ENCODE measurements at regions not wholly inside any gene's neighbourhood (a gene's known extent, or its start where the extent isn't known, plus 50 kb on each side); places are given as distances from the start of the nearest gene placed in this dataset.

GRCh38 chr6:81194374-81194773, 558.1 kb downstream of the TENT5A start:
- Histone ChIP-seq H3K4me1 (ENCODE audit: insufficient read depth, low read length) (no peaks in the 10 kb centered on the region), H3K27ac (ENCODE audit: low read depth, low read length) (no peak overlapping the region), H3K36me3 (ENCODE audit: insufficient read depth, low read length) (no peaks in the 10 kb centered on the region), H3K9me3 (ENCODE audit: insufficient read depth, low read depth, low read length) (no peaks in the 10 kb centered on the region), H3K27me3 (ENCODE audit: insufficient read depth, low read length) (no peaks in the 10 kb centered on the region), H3K4me3 (ENCODE audit: low read length) (no peak overlapping the region), H3K9ac (ENCODE audit: low read depth, low read length) (no peak overlapping the region)
- WGBS: 87% methylated on average over 1 of the region's 2 CpGs

DNA sequence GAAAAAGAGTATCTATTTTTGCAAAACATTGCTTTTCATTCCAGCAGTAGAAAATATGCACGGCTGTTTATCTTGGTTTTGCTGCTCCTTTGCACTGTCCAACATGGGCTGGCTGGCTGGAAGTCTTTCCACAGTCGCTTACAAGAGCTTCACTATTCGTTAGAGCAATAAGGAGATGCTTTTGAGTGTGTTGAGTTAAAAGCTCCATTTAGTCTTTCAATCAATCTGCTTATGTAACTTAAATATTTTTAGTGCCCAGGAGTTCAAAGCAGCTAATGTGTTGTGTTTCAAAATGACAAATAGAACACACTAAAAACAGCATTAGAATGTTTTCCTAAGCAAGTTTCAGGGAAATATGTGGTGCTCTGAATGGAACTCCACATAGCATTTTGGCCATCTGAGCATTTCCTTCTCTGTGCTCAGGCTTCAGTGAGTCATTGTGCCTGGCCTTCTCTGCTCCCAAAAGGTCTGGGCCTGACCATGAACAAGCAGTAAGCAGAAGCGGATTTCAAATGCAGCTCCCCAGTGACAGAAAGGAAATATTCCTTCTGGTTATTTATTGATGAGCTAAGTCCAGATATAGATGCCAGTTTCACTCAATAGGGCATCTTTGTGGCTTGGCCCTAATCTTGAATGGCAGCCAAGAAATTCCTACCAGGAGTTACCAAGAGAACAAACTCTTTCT, 580.3 kb downstream of the TENT5A start:
- no peaks in the 10 kb centered on the region for H3K36me3 ChIP-seq (ENCODE audit: insufficient read depth, low read length)
- no peaks in the 10 kb centered on the region for H3K9me3 ChIP-seq (ENCODE audit: insufficient read depth, low read depth, low read length)
- no peaks in the 10 kb centered on the region for H3K4me1 ChIP-seq (ENCODE audit: insufficient read depth, low read length)
- no peak overlapping the region for H3K9ac ChIP-seq (ENCODE audit: low read depth, low read length)
- H3K27ac ChIP-seq (ENCODE audit: low read depth, low read length): no peak overlapping the region
- no peak overlapping the region for H3K4me3 ChIP-seq (ENCODE audit: low read length)
- no peaks in the 10 kb centered on the region for H3K27me3 ChIP-seq (ENCODE audit: insufficient read depth, low read length)
- 92% methylated on average over 4 of the region's 4 CpGs for WGBS

DNA sequence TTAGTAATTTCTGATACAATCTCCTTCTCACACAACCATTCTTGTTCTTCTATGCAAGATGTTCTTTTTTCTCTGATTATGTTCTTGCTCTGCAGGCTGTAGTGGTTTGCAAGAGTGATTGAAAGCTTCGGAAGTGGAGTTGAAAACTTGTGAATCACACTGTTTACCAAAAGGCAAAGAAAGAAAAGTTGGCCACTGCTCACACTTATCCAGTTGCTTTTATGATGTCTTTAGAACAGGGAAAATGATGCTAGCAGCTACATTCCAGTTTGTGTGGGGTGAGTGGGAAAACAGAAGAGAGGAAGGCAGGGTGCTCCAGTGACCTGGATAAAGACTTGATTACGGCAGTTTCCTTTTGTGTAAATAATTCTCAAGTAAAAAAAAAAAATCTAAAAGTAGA, 583.3 kb downstream of the TENT5A start:
- Histone ChIP-seq H3K36me3 (ENCODE audit: insufficient read depth, low read length) (no peaks in the 10 kb centered on the region), H3K9me3 (ENCODE audit: insufficient read depth, low read depth, low read length) (no peaks in the 10 kb centered on the region), H3K4me1 (ENCODE audit: insufficient read depth, low read length) (no peaks in the 10 kb centered on the region), H3K4me3 (ENCODE audit: low read length) (no peak overlapping the region), H3K27me3 (ENCODE audit: insufficient read depth, low read length) (no peaks in the 10 kb centered on the region), H3K27ac (ENCODE audit: low read depth, low read length) (no peak overlapping the region), H3K9ac (ENCODE audit: low read depth, low read length) (no peak overlapping the region)
- WGBS: 94% methylated on average over 1 of the region's 2 CpGs

- Histone ChIP-seq H3K9me3 (ENCODE audit: insufficient read depth, low read depth, low read length) (no peaks in the 10 kb centered on the region), H3K36me3 (ENCODE audit: insufficient read depth, low read length) (no peaks in the 10 kb centered on the region), H3K27ac (ENCODE audit: low read depth, low read length) (no peak overlapping the region), H3K27me3 (ENCODE audit: insufficient read depth, low read length) (no peaks in the 10 kb centered on the region), H3K9ac (ENCODE audit: low read depth, low read length) (no peak overlapping the region), H3K4me3 (ENCODE audit: low read length) (no peak overlapping the region), H3K4me1 (ENCODE audit: insufficient read depth, low read length) (no peaks in the 10 kb centered on the region)
Measured at GRCh38 chr6:81166770-81167169, 585.7 kb downstream of the TENT5A start.

DNA sequence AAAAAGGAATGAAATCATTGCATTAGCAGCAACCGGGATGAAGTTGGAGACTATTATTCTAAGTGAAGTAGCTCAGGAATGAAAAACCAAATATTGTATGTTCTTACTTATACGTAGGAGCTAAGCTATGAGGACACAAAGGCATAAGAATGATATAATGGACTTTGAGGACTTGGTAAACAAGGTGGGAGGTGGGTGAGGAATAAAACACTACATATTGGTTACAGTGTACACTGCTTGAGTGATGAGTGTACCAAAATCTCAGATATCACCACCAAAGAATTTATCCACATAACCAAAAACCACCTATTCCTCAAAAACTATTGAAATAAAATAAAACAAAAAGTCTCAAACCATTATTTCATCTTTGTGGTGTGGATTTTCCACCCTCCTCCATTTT, 593.5 kb downstream of the TENT5A start:
- no peak overlapping the region for H3K9ac ChIP-seq (ENCODE audit: low read depth, low read length)
- no peak overlapping the region for H3K4me3 ChIP-seq (ENCODE audit: low read length)
- no peaks in the 10 kb centered on the region for H3K36me3 ChIP-seq (ENCODE audit: insufficient read depth, low read length)
- no peak overlapping the region for H3K27ac ChIP-seq (ENCODE audit: low read depth, low read length)
- no peaks in the 10 kb centered on the region for H3K4me1 ChIP-seq (ENCODE audit: insufficient read depth, low read length)
- H3K9me3 ChIP-seq (ENCODE audit: insufficient read depth, low read depth, low read length): no peaks in the 10 kb centered on the region
- no peaks in the 10 kb centered on the region for H3K27me3 ChIP-seq (ENCODE audit: insufficient read depth, low read length)
- WGBS: 93% methylated on average over 2 of the region's 2 CpGs

GRCh38 chr6:81148751-81149150, 603.7 kb downstream of the TENT5A start:
- H3K27me3 ChIP-seq (ENCODE audit: insufficient read depth, low read length): no peaks in the 10 kb centered on the region
- H3K36me3 ChIP-seq (ENCODE audit: insufficient read depth, low read length): no peaks in the 10 kb centered on the region
- H3K9me3 ChIP-seq (ENCODE audit: insufficient read depth, low read depth, low read length): no peaks in the 10 kb centered on the region
- 83% methylated on average over 3 of the region's 3 CpGs for WGBS
- no peak overlapping the region for H3K4me3 ChIP-seq (ENCODE audit: low read length)
- H3K9ac ChIP-seq (ENCODE audit: low read depth, low read length): no peak overlapping the region
- no peaks in the 10 kb centered on the region for H3K4me1 ChIP-seq (ENCODE audit: insufficient read depth, low read length)
- H3K27ac ChIP-seq (ENCODE audit: low read depth, low read length): no peak overlapping the region

DNA sequence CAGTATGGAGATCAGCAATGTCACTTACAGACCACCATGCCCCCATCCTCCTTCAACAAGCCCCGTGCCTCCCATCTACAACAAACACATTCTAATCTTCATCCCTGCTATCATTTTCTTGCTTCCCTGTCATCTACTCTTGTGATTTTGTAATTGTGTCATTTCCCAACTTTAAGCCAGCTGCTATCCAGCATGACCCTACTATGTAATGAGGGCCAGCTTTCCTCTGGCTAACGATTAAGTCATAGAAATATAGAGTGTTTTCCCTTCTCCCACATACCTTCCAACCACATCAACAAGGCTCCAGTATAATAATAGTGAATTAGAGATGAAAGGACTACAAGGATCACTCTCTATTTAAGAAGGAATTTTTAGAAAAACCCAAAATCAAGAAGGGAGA, 607.0 kb downstream of the TENT5A start:
- Histone ChIP-seq H3K4me3 (ENCODE audit: low read length) (no peak overlapping the region), H3K9ac (ENCODE audit: low read depth, low read length) (no peak overlapping the region), H3K27me3 (ENCODE audit: insufficient read depth, low read length) (no peaks in the 10 kb centered on the region), H3K27ac (ENCODE audit: low read depth, low read length) (no peak overlapping the region), H3K9me3 (ENCODE audit: insufficient read depth, low read depth, low read length) (0 out of 2 replicates have a peak, but pooled peaks cover 5% of the 10 kb centered on the region), H3K4me1 (ENCODE audit: insufficient read depth, low read length) (no peaks in the 10 kb centered on the region), H3K36me3 (ENCODE audit: insufficient read depth, low read length) (no peaks in the 10 kb centered on the region)
- 89% methylated on average over 1 of the region's 2 CpGs for WGBS

DNA sequence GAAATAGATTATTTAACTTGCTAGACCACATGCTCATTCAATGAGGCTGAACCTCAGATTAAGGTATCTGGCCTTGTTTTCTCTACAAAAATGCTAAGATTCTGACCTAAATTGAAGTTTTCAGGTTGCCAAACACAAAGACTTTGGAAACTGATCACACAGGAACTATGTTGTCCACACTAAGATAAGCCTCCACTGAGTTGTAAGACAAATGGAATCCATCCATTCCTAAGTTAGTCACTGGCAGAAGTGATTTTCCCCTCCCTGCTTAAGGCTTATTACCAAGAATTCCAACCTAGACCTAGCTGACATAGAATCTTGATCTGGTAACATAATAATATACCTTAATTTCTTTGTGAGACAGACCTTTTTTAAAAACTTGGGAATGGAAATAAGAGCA, 608.1 kb downstream of the TENT5A start:
- H3K4me3 ChIP-seq (ENCODE audit: low read length): no peak overlapping the region
- 0 out of 2 replicates have a peak, but pooled peaks cover 5% of the 10 kb centered on the region for H3K9me3 ChIP-seq (ENCODE audit: insufficient read depth, low read depth, low read length)
- no peaks in the 10 kb centered on the region for H3K27me3 ChIP-seq (ENCODE audit: insufficient read depth, low read length)
- no peaks in the 10 kb centered on the region for H3K4me1 ChIP-seq (ENCODE audit: insufficient read depth, low read length)
- H3K36me3 ChIP-seq (ENCODE audit: insufficient read depth, low read length): no peaks in the 10 kb centered on the region
- H3K9ac ChIP-seq (ENCODE audit: low read depth, low read length): no peak overlapping the region
- H3K27ac ChIP-seq (ENCODE audit: low read depth, low read length): no peak overlapping the region

DNA sequence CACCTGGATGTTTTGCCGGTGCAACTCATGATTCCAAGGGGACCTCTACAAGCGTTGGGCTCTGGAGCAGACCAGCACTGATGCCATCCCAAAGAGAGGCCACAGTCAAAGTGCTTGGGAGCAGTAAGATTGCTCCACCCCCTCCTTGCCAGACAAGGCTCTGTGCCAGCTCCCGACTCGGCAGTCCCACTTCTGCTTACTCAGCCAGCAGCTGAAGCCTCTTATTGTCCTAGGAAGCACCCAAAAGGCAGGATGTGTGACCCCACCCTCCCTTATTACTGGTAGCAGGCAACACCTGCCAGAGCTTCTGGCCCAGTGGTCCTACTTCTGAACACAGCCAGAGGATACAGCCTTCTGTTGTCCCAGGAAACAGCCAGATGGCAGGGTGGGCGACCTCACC, 614.2 kb downstream of the TENT5A start:
- no peak overlapping the region for H3K9ac ChIP-seq (ENCODE audit: low read depth, low read length)
- 84% methylated on average over 5 of the region's 5 CpGs for WGBS
- H3K9me3 ChIP-seq (ENCODE audit: insufficient read depth, low read depth, low read length): 0 out of 2 replicates have a peak, but pooled peaks cover 5% of the 10 kb centered on the region
- no peaks in the 10 kb centered on the region for H3K36me3 ChIP-seq (ENCODE audit: insufficient read depth, low read length)
- H3K4me3 ChIP-seq (ENCODE audit: low read length): no peak overlapping the region
- H3K4me1 ChIP-seq (ENCODE audit: insufficient read depth, low read length): no peaks in the 10 kb centered on the region
- no peaks in the 10 kb centered on the region for H3K27me3 ChIP-seq (ENCODE audit: insufficient read depth, low read length)
- H3K27ac ChIP-seq (ENCODE audit: low read depth, low read length): no peak overlapping the region

GRCh38 chr6:81130969-81131368, 621.5 kb downstream of the TENT5A start:
- WGBS: 86% methylated on average over 1 of the region's 1 CpG
- Histone ChIP-seq H3K36me3 (ENCODE audit: insufficient read depth, low read length) (no peaks in the 10 kb centered on the region), H3K4me3 (ENCODE audit: low read length) (no peak overlapping the region), H3K4me1 (ENCODE audit: insufficient read depth, low read length) (no peaks in the 10 kb centered on the region), H3K9ac (ENCODE audit: low read depth, low read length) (no peak overlapping the region), H3K27me3 (ENCODE audit: insufficient read depth, low read length) (no peaks in the 10 kb centered on the region), H3K27ac (ENCODE audit: low read depth, low read length) (no peak overlapping the region), H3K9me3 (ENCODE audit: insufficient read depth, low read depth, low read length) (no peaks in the 10 kb centered on the region)

DNA sequence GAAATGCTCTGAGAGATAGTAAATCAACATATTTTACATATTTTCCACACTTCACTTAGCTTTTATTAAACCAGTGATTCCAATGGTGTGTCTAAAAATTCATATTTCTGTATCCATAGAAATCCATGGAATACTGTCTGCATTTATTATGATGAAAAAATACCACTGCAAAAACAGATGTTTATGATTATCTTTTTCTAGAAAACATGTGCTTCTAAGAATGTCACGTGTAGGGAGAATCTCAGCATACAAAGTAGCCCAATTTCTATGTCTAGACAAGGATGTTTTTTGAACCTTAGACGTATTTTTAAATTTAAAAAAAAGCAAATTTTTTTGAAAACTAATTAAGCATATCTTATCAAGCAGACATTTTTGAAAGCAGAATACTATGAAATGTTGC, 622.4 kb downstream of the TENT5A start:
- WGBS: 94% methylated on average over 2 of the region's 2 CpGs
- H3K4me1 ChIP-seq (ENCODE audit: insufficient read depth, low read length): no peaks in the 10 kb centered on the region

DNA sequence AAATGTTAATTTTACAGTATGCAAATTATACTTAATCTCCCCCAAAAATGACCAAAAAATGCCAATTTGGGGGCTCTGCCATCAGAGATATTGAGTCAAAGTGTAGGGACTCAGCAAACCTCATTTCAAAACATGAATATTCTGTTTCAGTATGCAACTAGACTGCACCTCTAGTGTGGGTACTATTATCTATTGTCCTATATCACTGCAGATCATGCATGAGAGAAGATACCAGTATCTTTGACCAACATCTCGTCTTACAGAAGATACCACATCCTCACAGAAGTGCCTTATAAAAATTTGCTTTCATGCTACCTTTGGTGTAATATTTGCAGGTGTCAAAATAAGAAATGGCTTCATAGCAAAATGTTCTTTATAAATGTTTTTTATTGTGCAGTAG, 623.8 kb downstream of the TENT5A start:
- Histone ChIP-seq H3K27me3 (ENCODE audit: insufficient read depth, low read length) (no peaks in the 10 kb centered on the region), H3K9ac (ENCODE audit: low read depth, low read length) (no peak overlapping the region), H3K36me3 (ENCODE audit: insufficient read depth, low read length) (no peaks in the 10 kb centered on the region), H3K4me1 (ENCODE audit: insufficient read depth, low read length) (no peaks in the 10 kb centered on the region), H3K4me3 (ENCODE audit: low read length) (no peak overlapping the region), H3K27ac (ENCODE audit: low read depth, low read length) (no peak overlapping the region), H3K9me3 (ENCODE audit: insufficient read depth, low read depth, low read length) (no peaks in the 10 kb centered on the region)
- 100% methylated on average over 1 of the region's 1 CpG for WGBS

More for the DNA sequence above, 622.4 kb downstream of the TENT5A start:
- Histone ChIP-seq H3K27ac (ENCODE audit: low read depth, low read length) (no peak overlapping the region), H3K36me3 (ENCODE audit: insufficient read depth, low read length) (no peaks in the 10 kb centered on the region), H3K4me3 (ENCODE audit: low read length) (no peak overlapping the region), H3K9ac (ENCODE audit: low read depth, low read length) (no peak overlapping the region), H3K27me3 (ENCODE audit: insufficient read depth, low read length) (no peaks in the 10 kb centered on the region), H3K9me3 (ENCODE audit: insufficient read depth, low read depth, low read length) (no peaks in the 10 kb centered on the region)
